GM12874 (cell line): ENCODE measurements at regions not wholly inside any gene's neighbourhood (a gene's known extent, or its start where the extent isn't known, plus 50 kb on each side); places are given as distances from the start of the nearest gene placed in this dataset.

Source experiments
- CTCF ChIP-seq: IDR thresholded peaks from 2 replicates; pipeline ENCODE4 v1.5.1; 2011; ENCODE audit warnings: low read depth, mild to moderate bottlenecking, control low read depth, low read length, moderate library complexity; ENCODE audit not compliant: insufficient read depth

- no peak for TF ChIP-seq CTCF
Observed at GRCh38 chr4:92189146-92189545, 114.6 kb upstream of the GRID2 start.

GRCh38 chr4:92198711-92199110, 105.1 kb upstream of the GRID2 start:
- no peak for TF ChIP-seq CTCF

GRCh38 chr4:92199135-92199534, 104.6 kb upstream of the GRID2 start:
- no peak for TF ChIP-seq CTCF

- TF ChIP-seq CTCF: no peak
Observed at GRCh38 chr4:92210906-92211305, 92.9 kb upstream of the GRID2 start.

GRCh38 chr4:92215476-92215875, 88.3 kb upstream of the GRID2 start:
- TF ChIP-seq CTCF: no peak

GRCh38 chr4:92231511-92231910, 72.3 kb upstream of the GRID2 start:
- TF ChIP-seq CTCF: no peak

GRCh38 chr4:92232566-92232965, 71.2 kb upstream of the GRID2 start:
- TF ChIP-seq CTCF: no peak
